ENCODE measurements at regions not wholly inside any gene's neighbourhood (a gene's known extent, or its start where the extent isn't known, plus 50 kb on each side); places are given as distances from the start of the nearest gene placed in this dataset.

DNA sequence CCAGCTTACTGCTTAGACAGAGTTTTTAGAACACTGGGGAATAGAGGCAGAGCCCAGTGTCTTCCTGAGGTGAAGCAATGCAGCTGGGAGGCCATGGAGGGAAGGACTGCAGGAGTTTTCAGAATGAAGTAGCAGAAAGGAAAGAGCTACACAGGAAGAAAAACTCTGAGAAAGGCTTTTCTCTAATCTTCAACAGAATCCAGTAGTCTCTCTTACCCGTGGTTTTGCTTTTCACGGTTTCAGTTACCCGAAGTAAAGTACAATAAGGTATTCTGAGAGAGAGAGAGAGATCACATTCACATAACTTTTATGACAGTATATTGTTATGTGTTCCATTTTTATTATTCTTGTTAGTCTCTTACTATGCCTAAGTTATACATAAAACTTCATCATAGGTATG lies 761.6 kb downstream of the BCL11B start:
- TF ChIP-seq POLR2A (IDR thresholded peaks at IDR 0.05; ENCODE audit: low read depth) (no peak), EP300 (IDR thresholded peaks at IDR 0.05) (no peak)
- TF ChIP-seq, protein P1, sequence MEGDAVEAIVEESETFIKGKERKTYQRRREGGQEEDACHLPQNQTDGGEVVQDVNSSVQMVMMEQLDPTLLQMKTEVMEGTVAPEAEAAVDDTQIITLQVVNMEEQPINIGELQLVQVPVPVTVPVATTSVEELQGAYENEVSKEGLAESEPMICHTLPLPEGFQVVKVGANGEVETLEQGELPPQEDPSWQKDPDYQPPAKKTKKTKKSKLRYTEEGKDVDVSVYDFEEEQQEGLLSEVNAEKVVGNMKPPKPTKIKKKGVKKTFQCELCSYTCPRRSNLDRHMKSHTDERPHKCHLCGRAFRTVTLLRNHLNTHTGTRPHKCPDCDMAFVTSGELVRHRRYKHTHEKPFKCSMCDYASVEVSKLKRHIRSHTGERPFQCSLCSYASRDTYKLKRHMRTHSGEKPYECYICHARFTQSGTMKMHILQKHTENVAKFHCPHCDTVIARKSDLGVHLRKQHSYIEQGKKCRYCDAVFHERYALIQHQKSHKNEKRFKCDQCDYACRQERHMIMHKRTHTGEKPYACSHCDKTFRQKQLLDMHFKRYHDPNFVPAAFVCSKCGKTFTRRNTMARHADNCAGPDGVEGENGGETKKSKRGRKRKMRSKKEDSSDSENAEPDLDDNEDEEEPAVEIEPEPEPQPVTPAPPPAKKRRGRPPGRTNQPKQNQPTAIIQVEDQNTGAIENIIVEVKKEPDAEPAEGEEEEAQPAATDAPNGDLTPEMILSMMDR (IDR thresholded peaks at IDR 0.05) = no peak
